NCI-H2029 (cell line): ENCODE measurements at regions not wholly inside any gene's neighbourhood (a gene's known extent, or its start where the extent isn't known, plus 50 kb on each side); places are given as distances from the start of the nearest gene placed in this dataset.

Experiments used
- DNase-seq: peaks from one replicate; lab custom pipeline; 2025; lab: John Stamatoyannopoulos, UW

DNA sequence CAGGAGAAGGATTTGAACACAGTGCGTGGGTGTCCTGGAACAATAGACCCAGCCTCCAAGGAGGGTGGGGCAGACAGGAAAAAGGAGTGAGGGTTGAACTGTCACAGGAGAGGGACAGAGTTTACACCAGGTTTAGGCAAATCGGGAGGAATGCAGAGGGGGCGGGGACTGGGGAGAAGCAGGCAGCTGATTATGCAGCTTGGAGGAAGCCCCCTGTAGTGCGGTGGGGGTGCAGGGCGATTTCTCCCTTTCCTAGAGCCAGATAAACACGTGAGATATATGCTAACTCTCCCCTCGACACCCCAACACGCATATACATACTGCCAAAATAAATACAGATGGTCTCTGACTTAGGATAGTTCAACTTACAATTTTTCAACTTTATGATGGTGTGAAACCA, 108.6 kb upstream of the PRR20G start:
- DNase-seq: no peak

DNA sequence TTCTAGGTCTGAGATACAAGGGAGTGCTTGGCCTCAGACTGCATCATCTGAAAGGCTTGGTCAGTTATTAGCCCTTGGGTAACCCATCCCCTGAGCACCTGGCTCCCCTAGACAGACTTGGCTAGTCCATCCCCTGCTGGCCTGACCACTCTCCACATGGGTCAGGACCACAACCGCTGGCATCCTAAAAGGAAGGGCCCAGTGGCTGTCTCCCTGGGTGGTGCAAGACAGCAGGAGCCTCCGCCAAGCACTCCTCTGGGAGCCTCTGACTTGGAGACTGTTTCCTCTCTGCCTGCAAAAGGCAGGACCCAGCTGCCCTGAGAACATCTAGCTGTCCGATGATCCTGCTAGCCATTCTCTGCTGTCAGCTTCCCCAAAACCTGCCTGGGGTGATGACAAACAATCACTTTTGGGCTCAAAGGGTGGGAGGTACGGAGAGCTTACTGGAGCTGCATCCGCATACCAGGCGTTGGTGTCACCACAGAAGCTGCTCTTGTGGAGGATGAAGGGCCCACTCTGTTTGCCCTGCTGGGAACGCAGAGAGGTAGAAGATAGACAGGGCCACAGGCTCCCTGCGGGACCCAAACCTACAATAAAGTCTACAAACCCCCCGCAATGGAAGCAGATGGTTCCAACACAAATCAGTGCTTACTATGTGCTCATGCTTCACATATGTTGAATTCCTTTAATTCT, 108.0 kb upstream of the PRR20G start:
- DNase-seq: no peak

DNA sequence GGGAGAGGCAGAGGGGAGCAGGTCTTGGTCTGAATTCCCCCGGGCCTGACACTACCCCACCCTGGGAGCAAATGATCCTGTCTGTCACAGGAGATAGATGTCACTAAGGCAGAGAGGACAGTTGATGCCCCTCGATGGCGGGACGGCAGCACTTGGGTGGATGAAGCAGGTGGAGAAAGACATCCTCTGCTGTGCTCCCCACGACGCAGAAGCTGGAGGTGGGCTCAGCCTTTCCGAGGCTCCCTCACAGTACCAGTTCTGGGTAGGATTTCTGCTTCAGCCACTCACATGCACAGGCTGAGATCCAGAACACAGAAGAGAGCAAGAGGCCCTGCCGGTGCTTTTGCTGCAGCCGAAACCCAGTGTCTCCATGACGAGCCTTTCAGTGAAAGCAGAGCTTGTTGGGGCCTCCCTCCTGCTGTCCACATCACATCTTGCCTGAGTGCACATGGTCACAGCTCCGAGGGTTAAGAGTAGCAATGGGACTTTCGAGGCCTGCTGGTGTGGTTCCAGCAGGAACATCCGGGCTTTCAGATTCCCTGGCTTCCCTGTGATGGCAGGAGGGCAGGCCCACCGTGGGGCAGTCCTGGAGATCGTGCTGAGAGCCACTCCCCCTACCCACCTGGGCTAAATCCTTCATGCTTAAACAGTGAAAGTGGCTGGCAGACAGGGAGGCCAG, 107.3 kb upstream of the PRR20G start:
- no peak for DNase-seq

- DNase-seq: no peak
Measured at GRCh38 chr3:127394031-127394430, 106.2 kb upstream of the PRR20G start.

DNA sequence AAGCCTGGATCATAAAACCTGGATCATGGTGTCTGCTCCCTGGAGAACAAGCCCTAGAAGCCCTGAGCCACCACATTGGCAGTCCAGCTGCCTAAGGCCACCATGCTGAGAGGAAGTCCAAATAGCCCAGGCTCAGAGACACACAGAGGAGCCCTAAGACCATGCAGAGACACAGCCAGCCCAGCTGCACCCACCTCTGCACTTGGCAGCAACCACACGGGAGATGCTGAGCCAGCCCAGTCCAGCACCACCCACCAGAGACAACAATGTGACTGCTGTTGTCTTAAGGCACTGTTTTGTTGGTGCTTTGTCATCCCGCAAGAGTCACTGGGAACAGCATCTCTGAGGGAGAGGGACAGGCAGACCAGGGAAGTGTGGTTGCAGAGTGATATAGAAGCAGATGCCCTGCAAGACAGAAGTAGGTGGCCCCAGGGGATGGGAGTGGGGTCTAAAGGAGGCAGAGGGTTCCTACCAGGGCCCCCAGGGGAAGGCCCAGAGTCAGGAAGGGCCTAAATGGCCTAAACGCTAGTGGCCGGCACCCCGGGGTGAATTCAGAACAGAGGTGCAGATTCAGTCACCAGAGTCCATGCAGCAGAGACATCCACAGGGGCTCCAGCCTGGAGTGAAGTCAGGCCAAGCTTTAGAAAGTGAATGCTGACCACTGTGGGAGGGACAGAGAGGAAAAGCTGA, 105.4 kb upstream of the PRR20G start:
- no peak for DNase-seq

DNA sequence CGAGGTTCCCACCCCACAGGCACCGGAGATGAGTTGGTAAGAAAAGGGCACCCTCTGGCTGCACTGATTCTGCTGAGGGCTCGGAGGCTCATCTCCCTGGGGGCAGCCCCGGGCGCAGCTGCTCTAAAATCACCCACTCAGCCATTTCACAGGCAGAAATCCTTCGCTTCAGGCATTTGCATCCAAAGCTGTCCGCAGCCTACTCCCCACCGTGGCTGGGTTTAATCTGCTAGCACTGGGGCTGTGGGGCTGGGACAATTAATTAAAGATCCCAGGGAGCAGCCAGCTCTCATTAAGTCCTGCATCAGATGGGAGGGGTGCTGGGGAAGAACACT, 104.3 kb upstream of the PRR20G start:
- DNase-seq: no peak

DNA sequence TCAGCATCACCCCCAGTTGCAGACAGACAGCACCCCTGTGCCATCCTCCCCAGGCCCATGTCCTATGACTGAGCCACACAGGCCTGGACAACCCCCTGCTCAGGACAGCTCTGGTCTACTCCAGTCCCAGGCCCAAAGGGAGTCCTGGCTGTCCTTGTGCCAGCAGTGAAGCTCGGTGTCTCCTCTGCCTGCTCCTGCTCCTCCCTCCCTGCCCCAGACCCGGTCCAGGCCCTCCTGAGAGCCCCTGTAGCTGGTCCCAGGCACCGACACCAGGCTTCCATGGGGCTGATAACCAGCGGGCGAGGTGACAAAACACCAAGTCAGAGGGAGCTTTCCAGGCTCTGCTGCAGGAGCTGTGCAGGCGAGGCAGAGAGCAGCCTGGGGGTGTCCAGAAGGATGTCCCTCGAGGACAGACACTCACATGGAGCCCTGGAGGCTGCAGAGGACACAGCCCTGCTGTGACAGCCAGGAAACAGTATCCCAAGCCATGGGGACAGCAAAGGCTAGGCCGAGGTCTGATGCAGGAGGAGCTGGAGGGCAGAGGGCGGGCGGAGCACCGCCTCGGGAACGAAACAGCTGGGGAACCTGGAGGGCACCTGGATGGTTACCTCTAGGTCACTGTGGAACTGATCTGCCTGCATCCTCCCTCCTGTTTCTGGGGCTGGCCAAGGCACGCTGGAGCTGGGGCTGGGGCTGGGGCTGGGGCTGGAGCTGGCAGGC, 103.8 kb upstream of the PRR20G start:
- DNase-seq: no peak

- DNase-seq: no peak
Measured at GRCh38 chr3:127390365-127391025, 102.6 kb upstream of the PRR20G start.

DNA sequence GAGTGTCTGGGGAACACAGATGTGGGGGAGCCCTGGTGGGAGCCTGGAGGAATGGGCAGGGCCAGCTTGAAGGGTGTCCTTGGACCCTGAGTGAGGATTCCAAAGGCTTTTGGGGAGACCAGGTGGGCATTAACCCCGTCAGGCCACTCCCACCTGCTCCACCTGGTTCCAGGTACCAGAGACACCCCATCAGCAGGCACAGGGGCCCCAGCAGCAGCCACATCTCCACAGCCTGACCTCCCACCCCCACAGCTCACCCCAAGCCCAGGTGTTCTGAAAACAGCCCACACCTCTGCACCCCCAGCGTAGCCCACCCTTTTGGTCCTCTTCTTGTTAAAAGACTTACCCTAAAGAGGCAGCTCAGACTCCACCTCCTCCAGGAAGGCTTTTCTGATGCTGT, 102.1 kb upstream of the PRR20G start:
- DNase-seq: no peak

- DNase-seq: no peak
Measured at GRCh38 chr3:127389420-127389819, 101.6 kb upstream of the PRR20G start.

- DNase-seq: no peak
Measured at GRCh38 chr3:127388427-127388826, 100.6 kb upstream of the PRR20G start.

DNA sequence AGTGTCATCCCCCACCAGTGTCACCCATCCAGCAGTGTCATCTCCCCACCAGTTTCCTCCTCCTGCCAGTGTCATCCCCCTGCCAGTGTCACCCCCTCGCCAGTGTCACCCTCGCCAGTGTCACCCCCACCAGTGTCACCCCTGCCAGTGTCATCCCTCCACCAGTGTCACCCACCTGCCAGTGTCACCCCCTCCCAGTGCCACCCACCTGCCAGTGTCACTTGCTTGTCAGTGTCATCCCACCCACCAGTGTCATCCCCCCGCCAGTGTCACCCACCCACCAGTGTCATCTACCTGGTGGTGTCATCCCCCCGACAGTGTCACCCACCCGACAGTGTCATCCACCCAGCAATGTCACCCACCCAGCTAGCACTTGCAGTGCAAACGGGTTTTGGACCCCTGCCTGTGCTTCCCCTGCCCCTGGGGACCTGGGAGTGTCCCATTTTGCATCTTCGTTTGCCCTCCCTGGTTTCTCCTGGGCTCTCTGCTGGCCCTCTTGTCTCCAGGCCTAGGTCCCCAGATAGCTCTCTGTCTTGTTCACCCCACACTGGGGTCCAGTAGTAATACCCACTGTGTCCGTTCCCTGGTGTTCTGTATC, 99.8 kb upstream of the PRR20G start:
- no peak for DNase-seq

DNA sequence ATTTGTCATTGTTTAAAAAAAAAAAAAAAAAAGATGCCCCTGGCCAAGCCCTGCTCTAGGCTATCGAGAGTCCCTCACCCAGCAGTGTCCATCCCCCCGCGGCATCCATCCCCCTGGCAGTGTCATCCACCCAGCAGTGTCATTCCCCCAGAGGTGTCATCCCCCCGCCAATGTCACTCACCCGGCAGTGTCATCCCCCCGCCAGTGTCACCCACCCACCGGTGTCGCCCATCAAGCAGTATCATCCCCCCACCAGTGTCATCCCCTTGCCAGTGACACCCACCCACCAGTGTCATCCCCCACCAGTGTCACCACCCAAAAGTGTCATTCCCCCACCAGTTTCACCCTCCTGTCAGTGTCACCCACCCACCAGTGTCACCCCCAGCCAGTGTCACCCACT, 99.3 kb upstream of the PRR20G start:
- no peak for DNase-seq

DNA sequence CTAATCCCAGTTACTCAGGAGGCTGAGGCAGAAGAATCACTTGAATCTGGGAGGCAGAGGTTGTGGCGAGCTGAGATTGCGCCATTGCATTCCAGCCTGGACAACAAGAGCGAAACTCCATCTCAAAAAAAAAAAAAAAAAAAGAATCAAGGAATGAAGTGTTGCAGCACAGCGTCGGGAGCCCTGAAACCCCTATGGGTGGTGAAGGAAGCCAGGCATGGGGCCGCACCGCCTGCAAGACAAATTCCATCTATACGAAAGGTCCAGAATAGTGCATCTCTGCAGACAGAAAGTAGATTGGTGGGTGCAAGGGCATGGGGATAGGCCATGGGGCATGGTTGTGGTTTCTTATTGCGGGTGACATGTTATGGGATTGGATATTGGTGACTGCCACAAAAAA, 98.6 kb upstream of the PRR20G start:
- no peak for DNase-seq

DNA sequence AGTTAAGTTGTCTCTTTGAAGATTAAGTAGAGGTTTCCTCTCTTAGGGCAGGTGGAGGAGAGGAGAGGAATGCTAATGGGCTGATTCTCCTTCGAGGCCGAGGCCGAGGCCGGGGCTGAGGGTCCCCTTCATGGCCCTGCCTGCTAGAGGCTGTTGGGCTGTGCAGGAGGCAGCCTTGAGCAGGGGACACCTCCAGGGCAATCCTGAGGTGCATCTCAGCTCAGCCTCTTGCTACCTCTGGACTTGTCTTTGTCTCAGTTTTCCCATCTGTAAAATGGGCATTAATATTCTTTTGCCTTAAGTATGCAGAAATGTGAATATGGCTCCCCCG, 97.7 kb upstream of the PRR20G start:
- DNase-seq: no peak

DNA sequence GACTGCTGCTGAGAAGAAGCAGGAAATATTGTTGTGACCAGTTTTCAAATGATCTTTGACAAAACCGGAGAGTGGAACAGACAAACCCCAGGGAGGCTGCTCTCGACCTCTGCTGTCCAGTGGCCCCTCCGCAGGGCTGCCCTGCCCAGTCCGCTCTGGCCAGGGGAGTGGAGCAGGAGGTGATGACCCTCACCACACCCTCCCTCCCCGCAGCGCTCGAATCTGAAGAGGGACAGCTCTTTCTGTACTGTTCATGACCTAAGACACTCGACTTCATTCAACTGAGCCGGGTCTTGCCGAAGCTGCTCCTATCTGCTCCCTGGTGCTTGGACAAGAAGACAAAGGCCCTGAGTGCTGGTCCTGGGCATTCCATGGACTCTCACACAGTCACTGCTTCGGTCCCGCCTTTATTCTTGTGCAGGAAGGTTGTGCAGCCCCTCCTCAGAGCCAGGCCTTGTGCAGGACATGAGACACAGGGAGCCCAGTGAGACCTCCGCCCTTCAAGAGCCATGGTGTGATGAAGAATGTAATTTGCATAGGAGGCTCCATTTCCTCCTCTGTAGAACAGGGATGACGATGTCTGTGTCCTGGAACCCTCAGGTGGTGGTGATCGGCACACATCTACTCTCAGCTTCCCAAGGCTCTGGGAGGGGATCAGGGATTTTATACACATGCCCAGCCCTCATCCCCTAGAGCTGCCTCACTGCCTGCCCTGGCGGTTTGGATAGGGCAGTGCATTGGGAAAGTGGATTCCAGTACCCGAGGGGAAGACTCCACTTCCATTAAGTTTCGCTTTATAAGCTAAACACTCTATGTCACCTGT, 97.1 kb upstream of the PRR20G start:
- DNase-seq: no peak

- no peak for DNase-seq
Measured at GRCh38 chr3:127383656-127384179, 95.9 kb upstream of the PRR20G start.

- no peak for DNase-seq
Measured at GRCh38 chr3:127377801-127378655, 90.2 kb upstream of the PRR20G start.

DNA sequence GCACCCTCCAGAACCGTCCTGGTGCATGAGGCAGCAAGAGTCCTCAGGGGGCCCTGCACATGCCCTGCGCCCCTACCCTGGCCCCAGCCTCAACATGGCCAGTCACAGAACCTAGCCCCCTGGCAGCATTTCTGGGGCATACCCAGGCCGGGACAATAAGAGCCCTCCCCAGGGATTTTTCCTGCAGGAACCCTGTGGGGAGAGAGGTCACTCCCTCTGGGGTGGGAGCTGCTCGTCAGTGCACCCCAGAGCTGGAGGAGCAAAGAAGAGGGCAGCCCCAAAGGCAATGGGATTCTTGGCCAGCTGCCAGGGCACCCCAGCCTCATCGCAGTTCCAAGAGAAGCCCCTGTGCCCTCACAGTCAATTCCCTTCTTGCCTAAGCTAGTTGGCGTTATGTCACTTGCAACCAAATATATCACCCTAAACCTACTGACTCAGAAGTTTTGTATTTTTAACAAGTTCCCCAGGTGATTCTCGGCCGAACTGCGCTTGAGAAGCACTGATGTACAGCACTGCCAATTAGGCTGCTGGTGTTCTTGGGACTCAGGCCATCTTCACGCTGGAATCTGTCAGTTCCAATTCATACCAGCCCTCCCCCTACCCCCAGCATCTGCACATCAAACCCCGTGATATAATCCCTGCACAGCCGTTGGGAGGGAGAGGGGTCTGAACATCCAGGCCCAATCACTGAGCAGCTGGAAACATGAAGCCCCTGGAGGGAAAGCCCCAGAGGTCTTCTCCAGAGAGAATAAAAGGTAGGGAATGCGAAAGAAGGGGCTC, 87.5 kb upstream of the PRR20G start:
- no peak for DNase-seq
